Activated T-helper 1 cell treated with anti-CD3 and anti-CD28 coated beads, Interleukin-12 subunit alpha, Interleukin-12 subunit beta, Interleukin-2, Interleukin-4 antibody, amounts not matched to agents 30 ng/mL and 10 ng/mL and 1 ng/mL, durations not matched to agents 14 hours and 24 hours and 36 hours (primary cell): ENCODE measurements at regions not wholly inside any gene's neighbourhood (a gene's known extent, or its start where the extent isn't known, plus 50 kb on each side); places are given as distances from the start of the nearest gene placed in this dataset.

Experiments used
- DNase-seq: peaks from one replicate; pipeline ENCODE4 v3.0.0; 2021; ENCODE audit warnings: low spot score
- H3K27ac Mint-ChIP-seq: one replicate; pipeline ENCODE4 v1.8.0; 2021; ENCODE audit warnings: mild to moderate bottlenecking, mixed read lengths
- H3K27me3 Mint-ChIP-seq: one replicate; pipeline ENCODE4 v1.8.0; 2022; ENCODE audit warnings: mild to moderate bottlenecking, moderate library complexity, mixed read lengths; ENCODE audit not compliant: insufficient read depth
- H3K36me3 Mint-ChIP-seq: one replicate; pipeline ENCODE4 v1.8.0; 2021; ENCODE audit warnings: low read depth, mixed read lengths
- H3K4me1 Mint-ChIP-seq: one replicate; pipeline ENCODE4 v1.8.0; 2021; ENCODE audit warnings: low read depth, mixed read lengths
- H3K4me3 Mint-ChIP-seq: one replicate; pipeline ENCODE4 v1.8.0; 2021; ENCODE audit warnings: mild to moderate bottlenecking, moderate library complexity, mixed read lengths
- H3K9me3 Mint-ChIP-seq: one replicate; pipeline ENCODE4 v1.8.0; 2021; ENCODE audit warnings: mixed read lengths
- intact Hi-C: fragments of 100-400 bp; cut with micrococcal nuclease; formaldehyde crosslinking; loops from one replicate; pipeline ENCODE4 v1.15.1; 2024

GRCh38 chr10:47186941-47187340 is 113.1 kb upstream of the GDF10 start:
- Mint-ChIP-seq H3K9me3 (no peaks in the 10 kb centered on the region), H3K4me3 (no peak overlapping the region), H3K27ac (no peak overlapping the region), H3K4me1 (no peaks in the 10 kb centered on the region), H3K36me3 (no peaks in the 10 kb centered on the region), H3K27me3 (no peaks in the 10 kb centered on the region)
- intact Hi-C loops: no loop called here
- DNase-seq: no peak

DNA sequence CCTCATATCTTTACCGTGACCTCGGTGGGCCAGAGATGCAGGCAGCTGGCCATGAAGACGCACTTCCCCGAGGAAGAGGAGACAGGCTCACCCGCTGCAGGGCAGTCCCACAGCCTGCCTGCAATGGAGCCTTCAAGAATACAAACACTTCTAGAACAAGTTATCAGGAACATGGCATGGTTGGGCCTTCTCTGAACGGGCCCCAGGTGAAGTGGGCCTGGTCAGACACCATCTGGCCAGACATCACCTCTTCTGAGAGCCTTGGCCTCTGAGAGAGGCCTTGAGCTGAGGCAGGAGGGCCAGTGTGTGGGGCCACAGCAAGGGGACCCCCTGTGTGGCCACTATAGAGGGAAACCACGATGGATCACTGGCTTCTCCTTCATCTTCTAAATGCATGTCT is 112.4 kb upstream of the GDF10 start:
- Mint-ChIP-seq H3K9me3 (no peaks in the 10 kb centered on the region), H3K36me3 (no peaks in the 10 kb centered on the region), H3K27ac (no peak overlapping the region), H3K4me3 (no peak overlapping the region), H3K4me1 (no peaks in the 10 kb centered on the region), H3K27me3 (no peaks in the 10 kb centered on the region)
- DNase-seq: no peak
- intact Hi-C loops: no loop called here

- Mint-ChIP-seq H3K27me3 (peaks cover 2% of the 10 kb centered on the region), H3K4me3 (no peak overlapping the region), H3K4me1 (no peaks in the 10 kb centered on the region), H3K36me3 (no peaks in the 10 kb centered on the region), H3K27ac (no peak overlapping the region), H3K9me3 (no peaks in the 10 kb centered on the region)
- DNase-seq: no peak
- intact Hi-C loops: no loop called here
Observed at GRCh38 chr10:47188156-47188555, 111.8 kb upstream of the GDF10 start.

- DNase-seq: no peak
- no peaks in the 10 kb centered on the region for H3K9me3 Mint-ChIP-seq
- intact Hi-C loops: no loop called here
- no peak overlapping the region for H3K27ac Mint-ChIP-seq
- H3K36me3 Mint-ChIP-seq: no peaks in the 10 kb centered on the region
- no peak overlapping the region for H3K4me3 Mint-ChIP-seq
- peaks cover 2% of the 10 kb centered on the region for H3K27me3 Mint-ChIP-seq
- no peaks in the 10 kb centered on the region for H3K4me1 Mint-ChIP-seq
Observed at GRCh38 chr10:47189802-47190201, 110.2 kb upstream of the GDF10 start.

GRCh38 chr10:47190301-47190700 is 109.7 kb upstream of the GDF10 start:
- no peak overlapping the region for H3K4me3 Mint-ChIP-seq
- intact Hi-C loops: no loop called here
- no peaks in the 10 kb centered on the region for H3K9me3 Mint-ChIP-seq
- H3K27me3 Mint-ChIP-seq: peaks cover 2% of the 10 kb centered on the region
- no peak for DNase-seq
- no peak overlapping the region for H3K27ac Mint-ChIP-seq
- H3K36me3 Mint-ChIP-seq: no peaks in the 10 kb centered on the region
- H3K4me1 Mint-ChIP-seq: peaks cover 4% of the 10 kb centered on the region

- peaks cover 2% of the 10 kb centered on the region for H3K27me3 Mint-ChIP-seq
- peaks cover 10% of the 10 kb centered on the region for H3K4me1 Mint-ChIP-seq
- intact Hi-C loops: no loop called here
- H3K4me3 Mint-ChIP-seq: no peak overlapping the region
- no peak overlapping the region for H3K27ac Mint-ChIP-seq
- no peaks in the 10 kb centered on the region for H3K9me3 Mint-ChIP-seq
- H3K36me3 Mint-ChIP-seq: no peaks in the 10 kb centered on the region
- no peak for DNase-seq
Observed at GRCh38 chr10:47190802-47191450, 109.1 kb upstream of the GDF10 start.

DNA sequence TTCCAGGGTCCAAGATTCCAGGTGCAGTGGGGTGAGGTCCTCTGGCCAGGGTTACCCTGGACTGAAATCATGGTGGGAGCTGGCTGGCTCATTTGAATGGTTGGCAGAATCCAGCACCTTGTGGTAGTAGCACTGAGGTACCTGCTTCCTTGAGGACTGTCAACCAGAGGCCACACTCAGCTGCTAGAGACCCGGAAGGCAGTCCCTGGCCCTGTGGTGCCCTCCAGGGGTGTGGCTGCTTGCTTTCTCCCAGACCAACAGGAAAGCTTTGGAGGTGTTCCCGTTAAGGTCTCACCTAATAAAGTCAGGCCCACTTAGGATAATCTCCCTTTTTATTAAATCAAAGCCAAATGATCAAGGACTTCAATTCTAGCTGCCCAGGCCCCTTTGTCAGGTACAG is 107.7 kb upstream of the GDF10 start:
- Mint-ChIP-seq H3K4me1 (peaks cover 10% of the 10 kb centered on the region), H3K27me3 (peaks cover 2% of the 10 kb centered on the region), H3K36me3 (no peaks in the 10 kb centered on the region), H3K4me3 (no peak overlapping the region), H3K27ac (no peak overlapping the region), H3K9me3 (no peaks in the 10 kb centered on the region)
- DNase-seq: no peak
- intact Hi-C loops: no loop called here

DNA sequence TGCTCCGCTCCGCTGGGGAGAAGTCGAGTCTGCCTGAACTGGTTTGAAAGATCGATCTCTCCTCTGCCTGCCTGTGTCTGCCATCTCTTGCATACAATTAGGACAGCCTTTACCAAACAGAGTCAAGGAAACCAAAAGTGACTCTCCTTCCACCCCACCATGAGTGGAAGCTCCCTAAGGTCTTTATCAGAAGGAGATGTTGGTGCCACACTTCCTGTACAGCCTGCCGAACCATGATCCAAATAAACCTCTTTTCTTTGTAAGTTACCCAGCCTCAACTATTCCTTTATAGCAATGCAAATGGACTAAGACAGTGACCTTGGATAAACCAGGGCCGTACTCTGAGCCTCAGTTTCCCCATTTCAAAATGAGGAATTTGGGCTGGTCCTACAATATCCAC is 106.3 kb upstream of the GDF10 start:
- Mint-ChIP-seq H3K4me3 (no peak overlapping the region), H3K27ac (no peak overlapping the region), H3K4me1 (peaks cover 10% of the 10 kb centered on the region), H3K27me3 (peaks cover 2% of the 10 kb centered on the region), H3K9me3 (no peaks in the 10 kb centered on the region), H3K36me3 (no peaks in the 10 kb centered on the region)
- intact Hi-C loops: no loop called here
- no peak for DNase-seq

DNA sequence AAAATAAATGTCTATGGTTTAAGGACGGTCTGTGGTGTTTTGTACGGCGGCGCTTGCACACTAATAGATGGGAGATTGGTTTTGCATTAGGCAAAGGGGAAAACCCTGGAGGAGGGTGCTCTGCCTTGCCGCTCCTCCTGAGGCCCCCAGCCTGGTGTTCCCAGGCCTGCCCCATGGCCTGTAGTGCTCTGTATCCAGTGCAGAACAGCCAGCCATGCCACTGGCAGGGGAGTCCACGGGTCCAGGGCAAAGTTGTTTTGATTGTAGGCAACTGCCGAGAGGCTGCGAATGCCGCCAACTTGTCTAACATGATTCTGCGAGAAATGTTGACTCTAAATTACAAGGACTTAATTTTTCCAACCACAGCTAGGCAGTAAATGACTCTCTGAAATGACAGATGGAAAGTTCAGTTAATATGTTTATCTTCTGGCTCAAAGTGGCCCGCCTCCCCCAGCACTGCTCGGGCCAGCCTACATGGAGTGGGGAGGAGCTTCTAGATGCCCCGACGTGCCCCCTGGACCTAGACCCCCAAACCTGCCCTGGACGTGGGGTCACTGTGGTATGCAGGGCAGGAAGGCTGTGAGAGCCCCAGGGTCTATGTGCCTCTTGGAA is 104.6 kb upstream of the GDF10 start:
- Mint-ChIP-seq H3K27me3 (peaks cover 2% of the 10 kb centered on the region), H3K36me3 (no peaks in the 10 kb centered on the region), H3K4me1 (peaks cover 10% of the 10 kb centered on the region), H3K27ac (peak overlapping the region; percentile 49), H3K9me3 (no peaks in the 10 kb centered on the region), H3K4me3 (no peak overlapping the region)
- no peak for DNase-seq
- intact Hi-C loops: no loop called here

GRCh38 chr10:47196691-47197090 is 103.3 kb upstream of the GDF10 start:
- intact Hi-C loops: no loop called here

DNA sequence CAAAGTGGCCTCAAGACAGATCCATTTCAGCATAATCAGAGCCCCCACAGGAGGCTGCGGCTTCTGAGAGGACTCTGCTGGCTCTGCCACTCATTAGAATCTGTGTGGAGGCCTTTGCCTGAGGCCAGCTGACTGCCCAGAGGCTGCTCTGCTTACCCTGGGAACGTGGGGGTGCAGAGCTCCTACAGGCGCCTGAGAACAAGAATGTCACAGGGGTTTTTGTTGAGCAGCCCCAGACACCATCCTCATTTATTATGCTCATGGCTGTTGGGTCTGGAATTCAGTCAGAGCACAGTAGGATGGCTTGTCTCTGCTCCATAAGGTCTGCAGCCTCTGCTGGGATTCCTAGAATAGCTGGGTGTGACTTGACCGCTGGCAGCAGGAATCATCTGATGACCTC is 101.8 kb upstream of the GDF10 start:
- Mint-ChIP-seq H3K27me3 (no peaks in the 10 kb centered on the region), H3K36me3 (no peaks in the 10 kb centered on the region), H3K4me3 (no peak overlapping the region), H3K27ac (no peak overlapping the region), H3K9me3 (no peaks in the 10 kb centered on the region), H3K4me1 (peaks cover 10% of the 10 kb centered on the region)
- DNase-seq: no peak
- intact Hi-C loops: no loop called here

More at GRCh38 chr10:47196691-47197090, 103.3 kb upstream of the GDF10 start:
- peaks cover 2% of the 10 kb centered on the region for H3K27me3 Mint-ChIP-seq
- no peak overlapping the region for H3K4me3 Mint-ChIP-seq
- peaks cover 10% of the 10 kb centered on the region for H3K4me1 Mint-ChIP-seq
- H3K36me3 Mint-ChIP-seq: no peaks in the 10 kb centered on the region
- no peak overlapping the region for H3K27ac Mint-ChIP-seq
- H3K9me3 Mint-ChIP-seq: no peaks in the 10 kb centered on the region
- DNase-seq: no peak

DNA sequence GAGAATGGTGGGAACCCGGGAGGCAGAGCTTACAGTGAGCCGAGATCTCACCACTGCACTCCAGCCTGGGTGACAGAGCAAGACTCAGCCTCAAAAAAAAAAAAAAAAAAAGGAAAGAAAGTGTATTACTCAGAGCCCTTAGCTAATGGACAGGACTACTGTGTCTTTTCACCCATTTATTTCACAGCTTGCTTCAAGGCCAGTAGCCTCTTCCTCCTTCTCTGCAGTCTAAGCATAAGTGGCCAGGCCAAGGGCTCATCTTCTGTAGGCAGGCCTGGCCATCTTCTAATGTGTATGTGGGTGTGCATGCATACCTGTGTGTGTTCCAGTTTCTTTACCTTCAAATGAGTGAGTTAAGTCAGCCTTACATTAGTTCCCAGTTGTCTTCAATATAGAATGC is 94.8 kb upstream of the GDF10 start:
- H3K4me1 Mint-ChIP-seq: peaks cover 18% of the 10 kb centered on the region
- H3K4me3 Mint-ChIP-seq: no peak overlapping the region
- intact Hi-C loops: loop anchor here (5.0 kb wide), 1 partner anchor 52 kb away; no protein-coding TSS in a partner anchor
- H3K36me3 Mint-ChIP-seq: no peaks in the 10 kb centered on the region
- no peak for DNase-seq
- H3K27me3 Mint-ChIP-seq: peaks cover 1% of the 10 kb centered on the region
- no peaks in the 10 kb centered on the region for H3K9me3 Mint-ChIP-seq
- no peak overlapping the region for H3K27ac Mint-ChIP-seq

- no peak overlapping the region for H3K4me3 Mint-ChIP-seq
- H3K27ac Mint-ChIP-seq: no peak overlapping the region
- intact Hi-C loops: loop anchor here (5.0 kb wide), 1 partner anchor 51 kb away; no protein-coding TSS in a partner anchor
- H3K36me3 Mint-ChIP-seq: no peaks in the 10 kb centered on the region
- H3K27me3 Mint-ChIP-seq: peaks cover 1% of the 10 kb centered on the region
- peaks cover 5% of the 10 kb centered on the region for H3K9me3 Mint-ChIP-seq
- peaks cover 18% of the 10 kb centered on the region for H3K4me1 Mint-ChIP-seq
- no peak for DNase-seq
Observed at GRCh38 chr10:47206449-47207280, 93.3 kb upstream of the GDF10 start.
